ENCODE measurements at regions not wholly inside any gene's neighbourhood (a gene's known extent, or its start where the extent isn't known, plus 50 kb on each side); places are given as distances from the start of the nearest gene placed in this dataset.

GRCh38 chr4:30182786-30183185 lies 537.4 kb upstream of the PCDH7 start:
- Histone ChIP-seq H3K27ac (ENCODE audit: low read depth, low read length) (no peak overlapping the region), H4K20me1 (ENCODE audit: insufficient read depth) (no peaks in the 10 kb centered on the region), H3K9ac (ENCODE audit: low read length) (no peak overlapping the region), H3K4me3 (replicated peaks in 1 of 2; ENCODE audit: low read depth in 1 of 2, low read length in 2 of 2) (no peak overlapping the region), H2AFZ (ENCODE audit: low read depth, low read length, poor library complexity, severe bottlenecking) (no peak overlapping the region), H3K4me2 (ENCODE audit: low read length) (no peak overlapping the region), H3K79me2 (ENCODE audit: insufficient read depth, low read length) (no peaks in the 10 kb centered on the region), H3K36me3 (ENCODE audit: control insufficient read depth in 1 of 2, insufficient read depth in 2 of 2, low read length in 2 of 2) (no peaks in the 10 kb centered on the region), H3K9me2 (ENCODE audit: insufficient read depth) (no peaks in the 10 kb centered on the region; the same call in 1 of the 2 replicates), H3K27me3 (ENCODE audit: insufficient read depth, low read length) (no peaks in the 10 kb centered on the region), H3K9me3 (ENCODE audit: control insufficient read depth in 1 of 2, insufficient read depth in 1 of 2, low read depth in 1 of 2, low read length in 2 of 2) (no peaks in the 10 kb centered on the region), H3K4me1 (ENCODE audit: control insufficient read depth in 1 of 2, insufficient read depth in 2 of 2, low read length in 2 of 2) (peaks cover 0 to 11% of the 10 kb centered on the region in 2 experiments; a peak in 3 of 4 replicates)
- ChIA-PET CTCF (no interaction called here), POLR2A (no interaction called here), RAD21 (ENCODE audit: low non-redundant PET in 1 of 2, low total read pairs in 2 of 2, uncharacterized antibody in 2 of 2, unreplicated experiment in 2 of 2) (no interaction called here)
- DNase-seq (ENCODE audit: low read depth, low spot score) = no peak
- no peak for TF ChIP-seq SRF (IDR thresholded peaks at IDR 0.05; ENCODE audit: low read depth)
- TF ChIP-seq POLR2AphosphoS5 (IDR thresholded peaks at IDR 0.05; ENCODE audit: low read depth, low read length) = no peak
- no peak for TF ChIP-seq SIN3A (IDR thresholded peaks at IDR 0.05; ENCODE audit: low read depth)
- no peak for TF ChIP-seq YY1 (IDR thresholded peaks at IDR 0.05; ENCODE audit: extremely low read depth, insufficient replicate concordance, low read depth, low read length)
- no peak for TF ChIP-seq TCF7L2 (IDR thresholded peaks at IDR 0.05; ENCODE audit: borderline replicate concordance, extremely low read depth, insufficient read depth, insufficient read length)
- TF ChIP-seq, protein P1, sequence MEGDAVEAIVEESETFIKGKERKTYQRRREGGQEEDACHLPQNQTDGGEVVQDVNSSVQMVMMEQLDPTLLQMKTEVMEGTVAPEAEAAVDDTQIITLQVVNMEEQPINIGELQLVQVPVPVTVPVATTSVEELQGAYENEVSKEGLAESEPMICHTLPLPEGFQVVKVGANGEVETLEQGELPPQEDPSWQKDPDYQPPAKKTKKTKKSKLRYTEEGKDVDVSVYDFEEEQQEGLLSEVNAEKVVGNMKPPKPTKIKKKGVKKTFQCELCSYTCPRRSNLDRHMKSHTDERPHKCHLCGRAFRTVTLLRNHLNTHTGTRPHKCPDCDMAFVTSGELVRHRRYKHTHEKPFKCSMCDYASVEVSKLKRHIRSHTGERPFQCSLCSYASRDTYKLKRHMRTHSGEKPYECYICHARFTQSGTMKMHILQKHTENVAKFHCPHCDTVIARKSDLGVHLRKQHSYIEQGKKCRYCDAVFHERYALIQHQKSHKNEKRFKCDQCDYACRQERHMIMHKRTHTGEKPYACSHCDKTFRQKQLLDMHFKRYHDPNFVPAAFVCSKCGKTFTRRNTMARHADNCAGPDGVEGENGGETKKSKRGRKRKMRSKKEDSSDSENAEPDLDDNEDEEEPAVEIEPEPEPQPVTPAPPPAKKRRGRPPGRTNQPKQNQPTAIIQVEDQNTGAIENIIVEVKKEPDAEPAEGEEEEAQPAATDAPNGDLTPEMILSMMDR (IDR thresholded peaks at IDR 0.05 in 2 of 3, conservative IDR thresholded peaks at IDR 0.05 in 1 of 3; ENCODE audit: borderline replicate concordance in 1 of 3, insufficient read depth in 1 of 3, low read depth in 2 of 3, low read length in 2 of 3) = no peak
- no peak for TF ChIP-seq EGR1 (IDR thresholded peaks at IDR 0.05; ENCODE audit: low read depth)
- TF ChIP-seq, protein P2, sequence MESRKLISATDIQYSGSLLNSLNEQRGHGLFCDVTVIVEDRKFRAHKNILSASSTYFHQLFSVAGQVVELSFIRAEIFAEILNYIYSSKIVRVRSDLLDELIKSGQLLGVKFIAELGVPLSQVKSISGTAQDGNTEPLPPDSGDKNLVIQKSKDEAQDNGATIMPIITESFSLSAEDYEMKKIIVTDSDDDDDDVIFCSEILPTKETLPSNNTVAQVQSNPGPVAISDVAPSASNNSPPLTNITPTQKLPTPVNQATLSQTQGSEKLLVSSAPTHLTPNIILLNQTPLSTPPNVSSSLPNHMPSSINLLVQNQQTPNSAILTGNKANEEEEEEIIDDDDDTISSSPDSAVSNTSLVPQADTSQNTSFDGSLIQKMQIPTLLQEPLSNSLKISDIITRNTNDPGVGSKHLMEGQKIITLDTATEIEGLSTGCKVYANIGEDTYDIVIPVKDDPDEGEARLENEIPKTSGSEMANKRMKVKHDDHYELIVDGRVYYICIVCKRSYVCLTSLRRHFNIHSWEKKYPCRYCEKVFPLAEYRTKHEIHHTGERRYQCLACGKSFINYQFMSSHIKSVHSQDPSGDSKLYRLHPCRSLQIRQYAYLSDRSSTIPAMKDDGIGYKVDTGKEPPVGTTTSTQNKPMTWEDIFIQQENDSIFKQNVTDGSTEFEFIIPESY (IDR thresholded peaks at IDR 0.05; ENCODE audit: extremely low read depth, insufficient replicate concordance, low read length) = no peak
- no peak for TF ChIP-seq EZH2 (IDR thresholded peaks at IDR 0.05)
- intact Hi-C loops (cut with micrococcal nuclease) = no loop called here
- ATAC-seq = no peak
- BruUV-seq (replicated peaks) = no TSS peak

Data from HCT116 (cell line).